Endothelial cell of umbilical vein (primary cell): ENCODE measurements at regions not wholly inside any gene's neighbourhood (a gene's known extent, or its start where the extent isn't known, plus 50 kb on each side); places are given as distances from the start of the nearest gene placed in this dataset.

Experiments
- BruUV-seq: library from RNA; stranded (reverse); fragments of 400-500 nt; replicated peaks from 2 replicates; lab custom pipeline; 2021; lab: Mats Ljungman, UMichigan
- CTCF ChIA-PET: fragments of 300-600, 350-600 bp; sonication (Branson Sonifier 250); formaldehyde crosslinking; loops from one replicate; lab custom pipeline; 2021; ENCODE audit warnings: antibody characterized with exemption, inconsistent platforms; lab: Charles Lee
- POLR2A ChIA-PET: fragments of 300-600, 350-600 bp; sonication (Branson Sonifier 250); formaldehyde crosslinking; loops from one replicate; lab custom pipeline; 2021; ENCODE audit warnings: antibody characterized with exemption, inconsistent platforms; lab: Charles Lee
- DNase-seq: peaks from one replicate; pipeline ENCODE4 v3.0.0-alpha.2; 2011; ENCODE audit warnings: low read depth, low spot score
- FAIRE-seq: peaks from 2 replicates; lab custom pipeline; 2011; peaks lifted over from hg19 to GRCh38; lab: Jason Lieb, UNC
- H2AFZ ChIP-seq: 2 replicates; pipeline ENCODE4 v1.6.0; 2012; ENCODE audit warnings: low read depth, low read length, control low read depth, inconsistent platforms
- H3K27ac ChIP-seq: 2 replicates; pipeline ENCODE4 v1.5.1; 2011; ENCODE audit warnings: low read depth, mild to moderate bottlenecking, control low read depth, low read length, moderate library complexity; ENCODE audit not compliant: insufficient read depth
- H3K27me3 ChIP-seq, 2 experiments: 2 replicates each; pipeline versions ENCODE4 v1.6.0 to v1.6.1; 2011; ENCODE audit warnings: low read length in 2 of 2, mixed read lengths in 1 of 2; ENCODE audit not compliant: control insufficient read depth in 2 of 2, insufficient read depth in 2 of 2
- H3K36me3 ChIP-seq, 2 experiments: 2 replicates in 1 of 2; 3 replicates in 1 of 2; pipeline ENCODE4 v1.5.1; 2011; ENCODE audit warnings: low read length in 2 of 2, mild to moderate bottlenecking in 1 of 2, moderate library complexity in 1 of 2; ENCODE audit not compliant: control insufficient read depth in 2 of 2, insufficient read depth in 2 of 2; ENCODE audit errors: extremely low read depth in 1 of 2
- H3K4me1 ChIP-seq: 3 replicates; pipeline ENCODE4 v1.5.1; 2011; ENCODE audit warnings: mild to moderate bottlenecking, low read length; ENCODE audit not compliant: control insufficient read depth, insufficient read depth; ENCODE audit errors: extremely low read depth
- H3K4me2 ChIP-seq: 2 replicates; pipeline ENCODE4 v1.6.1; 2011; ENCODE audit warnings: low read length, control low read depth, mixed read lengths; ENCODE audit not compliant: insufficient read depth
- H3K4me3 ChIP-seq, 3 experiments: fragments of 200-600 bp in 1 of 3; sonication (generic), shearing (Covaris generic) in 1 of 3; replicated peaks in 1 of 3; 2 replicates each; pipeline ENCODE4 v1.5.1; 2011 to 2016; ENCODE audit warnings: control low read depth in 3 of 3, low read length in 3 of 3, mild to moderate bottlenecking in 2 of 3, inconsistent platforms in 1 of 3, low read depth in 1 of 3, moderate library complexity in 1 of 3; ENCODE audit not compliant: insufficient read depth in 1 of 3
- H3K79me2 ChIP-seq: 2 replicates; pipeline ENCODE4 v1.6.0; 2012; ENCODE audit warnings: low read length, inconsistent platforms; ENCODE audit not compliant: control insufficient read depth, insufficient read depth
- H3K9ac ChIP-seq: replicated peaks from 2 replicates; pipeline ENCODE3; 2011; ENCODE audit warnings: low read length, control low read depth; ENCODE audit not compliant: insufficient read depth; ENCODE audit errors: extremely low read depth
- H3K9me1 ChIP-seq: replicated peaks from 3 replicates; pipeline ENCODE4 v1.6.0; 2011; ENCODE audit warnings: mild to moderate bottlenecking, low read length; ENCODE audit not compliant: control insufficient read depth, insufficient read depth; ENCODE audit errors: extremely low read depth
- H3K9me3 ChIP-seq: replicated peaks from 2 replicates; pipeline ENCODE4 v1.5.1; 2012; ENCODE audit warnings: low read length, inconsistent platforms; ENCODE audit not compliant: control insufficient read depth, insufficient read depth
- H4K20me1 ChIP-seq: replicated peaks from 2 replicates; pipeline ENCODE3; 2011; ENCODE audit warnings: mild to moderate bottlenecking, low read length; ENCODE audit not compliant: control insufficient read depth, insufficient read depth; ENCODE audit errors: extremely low read depth
- CTCF ChIP-seq, 2 donors: IDR thresholded peaks; 1 replicate in 1 of 2; 2 replicates in 1 of 2; pipeline ENCODE4 v1.5.1; 2011; ENCODE audit warnings: low read length in 2 of 2, mild to moderate bottlenecking in 2 of 2, moderate library complexity in 2 of 2, control low read depth in 1 of 2, inconsistent platforms in 1 of 2, low read depth in 1 of 2; ENCODE audit not compliant: insufficient read depth in 1 of 2; ENCODE audit errors: extremely low read depth in 1 of 2
- EZH2 ChIP-seq: IDR thresholded peaks from 2 replicates; pipeline ENCODE4 v1.6.1; 2012; ENCODE audit warnings: borderline replicate concordance, low read depth, mild to moderate bottlenecking, moderate library complexity, low read length, inconsistent platforms; ENCODE audit not compliant: severe bottlenecking
- FOS ChIP-seq: IDR thresholded peaks from 2 replicates; pipeline ENCODE4 v1.6.1; 2011; ENCODE audit warnings: mild to moderate bottlenecking, low read length, moderate library complexity, borderline replicate concordance; ENCODE audit not compliant: insufficient read depth
- GATA2 ChIP-seq: IDR thresholded peaks from 2 replicates; pipeline ENCODE4 v1.7.0; 2011; ENCODE audit warnings: low read depth, mild to moderate bottlenecking, moderate library complexity, mixed read lengths, low read length; ENCODE audit not compliant: insufficient read length, insufficient read depth
- JUN ChIP-seq: IDR thresholded peaks from 2 replicates; pipeline ENCODE4 v1.6.1; 2011; ENCODE audit warnings: borderline replicate concordance, low read depth; ENCODE audit not compliant: insufficient read length, insufficient read depth
- MYC ChIP-seq: IDR thresholded peaks from one replicate; pipeline ENCODE4 v1.6.1; 2011; ENCODE audit warnings: mild to moderate bottlenecking, low read depth, low read length
- POLR2A ChIP-seq: IDR thresholded peaks from 2 replicates; pipeline ENCODE4 v1.6.1; 2012; ENCODE audit warnings: low read depth, mild to moderate bottlenecking, control low read depth, low read length
- POLR2AphosphoS5 ChIP-seq: IDR thresholded peaks from 2 replicates; pipeline ENCODE4 v1.6.1; 2012; ENCODE audit warnings: low read depth, mild to moderate bottlenecking, control low read depth, low read length, moderate library complexity; ENCODE audit not compliant: insufficient read depth
- dilution Hi-C: fragments of 300-500 bp; cut with MboI; formaldehyde crosslinking; loops from one replicate; pipeline ENCODE4 v1.15.0; 2019; ENCODE audit warnings: low sequenced_read_pairs; ENCODE audit not compliant: extremely low pct_ligation_motif_present
- intact Hi-C: fragments of 100-400 bp; cut with micrococcal nuclease; formaldehyde crosslinking; loops from one replicate; pipeline ENCODE4 v1.10.0; 2022
- TF ChIP-seq, protein P1 (sequence below): IDR thresholded peaks from 2 replicates; pipeline ENCODE4 v1.6.1; 2011; ENCODE audit not compliant: insufficient read depth, insufficient read length

GRCh38 chr4:30922625-30923024 is 202.5 kb downstream of the PCDH7 start:
- Histone ChIP-seq H3K9me1 (no peaks in the 10 kb centered on the region), H3K9ac (no peak overlapping the region), H3K4me3 (no peak overlapping the region), H3K27ac (no peak overlapping the region), H3K4me2 (no peak overlapping the region), H2AFZ (no peak overlapping the region), H3K9me3 (no peaks in the 10 kb centered on the region), H3K4me1 (no peaks in the 10 kb centered on the region), H3K27me3 (no peaks in the 10 kb centered on the region), H3K79me2 (no peaks in the 10 kb centered on the region), H4K20me1 (no peaks in the 10 kb centered on the region), H3K36me3 (no peaks in the 10 kb centered on the region)
- CTCF ChIA-PET, result no interaction called here
- no peak for DNase-seq
- no TSS peak for BruUV-seq
- FAIRE-seq, result no peak
- intact Hi-C loops, result no loop called here
- POLR2A ChIA-PET, result no interaction called here
- TF ChIP-seq JUN (no peak), FOS (no peak), MYC (no peak), POLR2AphosphoS5 (no peak), POLR2A (no peak), CTCF (IDR thresholded peaks at IDR 0.05; ENCODE audit: extremely low read depth in 1 of 2, insufficient read depth in 1 of 2, low read depth in 1 of 2, low read length in 2 of 2) (no peak), EZH2 (no peak), GATA2 (no peak)
- TF ChIP-seq, protein P1, sequence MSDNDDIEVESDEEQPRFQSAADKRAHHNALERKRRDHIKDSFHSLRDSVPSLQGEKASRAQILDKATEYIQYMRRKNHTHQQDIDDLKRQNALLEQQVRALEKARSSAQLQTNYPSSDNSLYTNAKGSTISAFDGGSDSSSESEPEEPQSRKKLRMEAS, result no peak
- dilution Hi-C loops, result no loop called here
